HFFc6 (cell line): ENCODE measurements at regions not wholly inside any gene's neighbourhood (a gene's known extent, or its start where the extent isn't known, plus 50 kb on each side); places are given as distances from the start of the nearest gene placed in this dataset.

Experiments
- DNase-seq: peaks from one replicate; pipeline ENCODE4 v3.0.0-alpha.2; 2018
- H3K27ac Mint-ChIP-seq: 2 replicates; pipeline ENCODE4 v1.8.0; 2020; ENCODE audit warnings: mild to moderate bottlenecking, mixed read lengths
- H3K27me3 Mint-ChIP-seq: 2 replicates; pipeline ENCODE4 v1.8.0; 2021; ENCODE audit warnings: mild to moderate bottlenecking, moderate library complexity, mixed read lengths; ENCODE audit not compliant: insufficient read depth
- H3K36me3 Mint-ChIP-seq: 2 replicates; pipeline ENCODE4 v1.8.0; 2021; ENCODE audit warnings: low read depth, mixed read lengths
- H3K4me1 Mint-ChIP-seq: 2 replicates; pipeline ENCODE4 v1.8.0; 2020; ENCODE audit warnings: low read depth, mixed read lengths
- H3K4me3 Mint-ChIP-seq: 2 replicates; pipeline ENCODE4 v1.8.0; 2020; ENCODE audit warnings: mild to moderate bottlenecking, moderate library complexity, mixed read lengths
- H3K9me3 Mint-ChIP-seq: 2 replicates; pipeline ENCODE4 v1.8.0; 2020; ENCODE audit warnings: mild to moderate bottlenecking, mixed read lengths
- CTCF ChIP-seq: fragments of 200-600 bp; sonication (generic); IDR thresholded peaks from 2 replicates; pipeline ENCODE4 v1.5.0; 2021; ENCODE audit warnings: antibody characterized with exemption, mild to moderate bottlenecking

- Mint-ChIP-seq H3K4me1 (no peaks in the 10 kb centered on the region), H3K9me3 (peaks cover 36% of the 10 kb centered on the region), H3K36me3 (no peaks in the 10 kb centered on the region), H3K27ac (no peak overlapping the region), H3K4me3 (no peak overlapping the region), H3K27me3 (no peaks in the 10 kb centered on the region)
- no peak for TF ChIP-seq CTCF
- DNase-seq: no peak
Measured at GRCh38 chr5:161960314-161960713, 107.3 kb upstream of the GABRG2 start.

GRCh38 chr5:161966564-161966963 lies 101.0 kb upstream of the GABRG2 start:
- DNase-seq: no peak
- no peak; the same call in 1 of the 2 replicates for TF ChIP-seq CTCF
- H3K27me3 Mint-ChIP-seq: no peaks in the 10 kb centered on the region
- H3K4me1 Mint-ChIP-seq: no peaks in the 10 kb centered on the region
- no peak overlapping the region for H3K27ac Mint-ChIP-seq
- no peak overlapping the region for H3K4me3 Mint-ChIP-seq
- peaks cover 45% of the 10 kb centered on the region for H3K9me3 Mint-ChIP-seq
- H3K36me3 Mint-ChIP-seq: no peaks in the 10 kb centered on the region

- no peak for TF ChIP-seq CTCF
- H3K36me3 Mint-ChIP-seq: no peaks in the 10 kb centered on the region
Measured at GRCh38 chr5:161975350-161975749, 92.2 kb upstream of the GABRG2 start.

GRCh38 chr5:161988077-161988476 lies 79.5 kb upstream of the GABRG2 start:
- Mint-ChIP-seq H3K4me3 (no peak overlapping the region), H3K27me3 (no peaks in the 10 kb centered on the region), H3K4me1 (no peaks in the 10 kb centered on the region), H3K27ac (no peak overlapping the region), H3K36me3 (no peaks in the 10 kb centered on the region; the same call in none of the 2 replicates), H3K9me3 (peaks cover 55% of the 10 kb centered on the region)
- no peak for TF ChIP-seq CTCF
- DNase-seq: no peak

More at GRCh38 chr5:161975350-161975749, 92.2 kb upstream of the GABRG2 start:
- H3K4me3 Mint-ChIP-seq: no peak overlapping the region
- no peak for DNase-seq
- H3K27me3 Mint-ChIP-seq: no peaks in the 10 kb centered on the region
- H3K9me3 Mint-ChIP-seq: peaks cover 15% of the 10 kb centered on the region
- H3K4me1 Mint-ChIP-seq: no peaks in the 10 kb centered on the region
- H3K27ac Mint-ChIP-seq: no peak overlapping the region
